ENCODE measurements at regions not wholly inside any gene's neighbourhood (a gene's known extent, or its start where the extent isn't known, plus 50 kb on each side); places are given as distances from the start of the nearest gene placed in this dataset.

DNA sequence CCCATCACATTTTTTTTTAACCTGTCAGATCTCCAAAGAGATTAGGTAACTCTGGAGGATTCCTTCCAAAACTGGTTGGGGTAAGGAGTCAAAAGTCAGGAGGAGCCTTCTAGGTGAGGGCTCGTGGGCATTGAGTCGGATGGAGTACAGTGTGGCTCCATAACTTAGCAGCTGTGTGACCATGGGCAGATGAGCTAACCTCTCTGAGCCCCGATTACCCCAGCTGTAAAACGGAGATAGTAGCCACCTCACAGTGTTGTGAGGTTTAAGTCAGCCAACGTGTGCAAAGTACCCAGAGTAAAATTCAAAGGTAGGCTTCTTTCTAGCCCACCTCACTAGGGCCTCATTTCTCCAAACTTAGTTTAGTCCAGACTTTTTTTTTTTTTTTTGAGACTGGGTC, 151.5 kb downstream of the CD24 start:
- Histone ChIP-seq H3K4me1 (ENCODE audit: control insufficient read depth in 1 of 2, insufficient read depth in 2 of 2, low read length in 2 of 2) (no peaks in the 10 kb centered on the region), H4K20me1 (ENCODE audit: insufficient read depth) (no peaks in the 10 kb centered on the region), H3K9me3 (ENCODE audit: control insufficient read depth in 1 of 2, insufficient read depth in 1 of 2, low read depth in 1 of 2, low read length in 2 of 2) (no peaks in the 10 kb centered on the region), H3K36me3 (ENCODE audit: control insufficient read depth in 1 of 2, insufficient read depth in 2 of 2, low read length in 2 of 2) (no peaks in the 10 kb centered on the region), H3K79me2 (ENCODE audit: insufficient read depth, low read length) (no peaks in the 10 kb centered on the region), H2AFZ (ENCODE audit: low read depth, low read length, poor library complexity, severe bottlenecking) (no peak overlapping the region), H3K9me2 (ENCODE audit: insufficient read depth) (no peaks in the 10 kb centered on the region), H3K9ac (ENCODE audit: low read length) (no peak overlapping the region), H3K27me3 (ENCODE audit: insufficient read depth, low read length) (no peaks in the 10 kb centered on the region), H3K27ac (ENCODE audit: low read depth, low read length) (no peak overlapping the region), H3K4me3 (replicated peaks in 1 of 2; ENCODE audit: low read depth in 1 of 2, low read length in 2 of 2) (no peak overlapping the region), H3K4me2 (ENCODE audit: low read length) (no peak overlapping the region)
- ATAC-seq, result no peak
- POLR2A ChIA-PET, result no interaction called here
- BruUV-seq (replicated peaks), result no TSS peak
- intact Hi-C loops (cut with micrococcal nuclease), result no loop called here
- TF ChIP-seq, protein P1, sequence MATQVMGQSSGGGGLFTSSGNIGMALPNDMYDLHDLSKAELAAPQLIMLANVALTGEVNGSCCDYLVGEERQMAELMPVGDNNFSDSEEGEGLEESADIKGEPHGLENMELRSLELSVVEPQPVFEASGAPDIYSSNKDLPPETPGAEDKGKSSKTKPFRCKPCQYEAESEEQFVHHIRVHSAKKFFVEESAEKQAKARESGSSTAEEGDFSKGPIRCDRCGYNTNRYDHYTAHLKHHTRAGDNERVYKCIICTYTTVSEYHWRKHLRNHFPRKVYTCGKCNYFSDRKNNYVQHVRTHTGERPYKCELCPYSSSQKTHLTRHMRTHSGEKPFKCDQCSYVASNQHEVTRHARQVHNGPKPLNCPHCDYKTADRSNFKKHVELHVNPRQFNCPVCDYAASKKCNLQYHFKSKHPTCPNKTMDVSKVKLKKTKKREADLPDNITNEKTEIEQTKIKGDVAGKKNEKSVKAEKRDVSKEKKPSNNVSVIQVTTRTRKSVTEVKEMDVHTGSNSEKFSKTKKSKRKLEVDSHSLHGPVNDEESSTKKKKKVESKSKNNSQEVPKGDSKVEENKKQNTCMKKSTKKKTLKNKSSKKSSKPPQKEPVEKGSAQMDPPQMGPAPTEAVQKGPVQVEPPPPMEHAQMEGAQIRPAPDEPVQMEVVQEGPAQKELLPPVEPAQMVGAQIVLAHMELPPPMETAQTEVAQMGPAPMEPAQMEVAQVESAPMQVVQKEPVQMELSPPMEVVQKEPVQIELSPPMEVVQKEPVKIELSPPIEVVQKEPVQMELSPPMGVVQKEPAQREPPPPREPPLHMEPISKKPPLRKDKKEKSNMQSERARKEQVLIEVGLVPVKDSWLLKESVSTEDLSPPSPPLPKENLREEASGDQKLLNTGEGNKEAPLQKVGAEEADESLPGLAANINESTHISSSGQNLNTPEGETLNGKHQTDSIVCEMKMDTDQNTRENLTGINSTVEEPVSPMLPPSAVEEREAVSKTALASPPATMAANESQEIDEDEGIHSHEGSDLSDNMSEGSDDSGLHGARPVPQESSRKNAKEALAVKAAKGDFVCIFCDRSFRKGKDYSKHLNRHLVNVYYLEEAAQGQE (IDR thresholded peaks at IDR 0.05; ENCODE audit: low read depth), result no peak
- TF ChIP-seq EGR1 (IDR thresholded peaks at IDR 0.05; ENCODE audit: low read depth) (no peak), ZFX (IDR thresholded peaks at IDR 0.05) (no peak), EZH2 (IDR thresholded peaks at IDR 0.05) (no peak), SIN3A (IDR thresholded peaks at IDR 0.05; ENCODE audit: low read depth) (no peak), JUND (IDR thresholded peaks at IDR 0.05) (no peak), ZNF274 (IDR thresholded peaks at IDR 0.05; ENCODE audit: low read depth, low read length) (no peak), ELF1 (IDR thresholded peaks at IDR 0.05; ENCODE audit: borderline replicate concordance, low read depth) (no peak)
- TF ChIP-seq, protein P2, sequence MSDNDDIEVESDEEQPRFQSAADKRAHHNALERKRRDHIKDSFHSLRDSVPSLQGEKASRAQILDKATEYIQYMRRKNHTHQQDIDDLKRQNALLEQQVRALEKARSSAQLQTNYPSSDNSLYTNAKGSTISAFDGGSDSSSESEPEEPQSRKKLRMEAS (IDR thresholded peaks at IDR 0.05), result no peak
- TF ChIP-seq, protein P3, sequence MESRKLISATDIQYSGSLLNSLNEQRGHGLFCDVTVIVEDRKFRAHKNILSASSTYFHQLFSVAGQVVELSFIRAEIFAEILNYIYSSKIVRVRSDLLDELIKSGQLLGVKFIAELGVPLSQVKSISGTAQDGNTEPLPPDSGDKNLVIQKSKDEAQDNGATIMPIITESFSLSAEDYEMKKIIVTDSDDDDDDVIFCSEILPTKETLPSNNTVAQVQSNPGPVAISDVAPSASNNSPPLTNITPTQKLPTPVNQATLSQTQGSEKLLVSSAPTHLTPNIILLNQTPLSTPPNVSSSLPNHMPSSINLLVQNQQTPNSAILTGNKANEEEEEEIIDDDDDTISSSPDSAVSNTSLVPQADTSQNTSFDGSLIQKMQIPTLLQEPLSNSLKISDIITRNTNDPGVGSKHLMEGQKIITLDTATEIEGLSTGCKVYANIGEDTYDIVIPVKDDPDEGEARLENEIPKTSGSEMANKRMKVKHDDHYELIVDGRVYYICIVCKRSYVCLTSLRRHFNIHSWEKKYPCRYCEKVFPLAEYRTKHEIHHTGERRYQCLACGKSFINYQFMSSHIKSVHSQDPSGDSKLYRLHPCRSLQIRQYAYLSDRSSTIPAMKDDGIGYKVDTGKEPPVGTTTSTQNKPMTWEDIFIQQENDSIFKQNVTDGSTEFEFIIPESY (IDR thresholded peaks at IDR 0.05; ENCODE audit: extremely low read depth, insufficient replicate concordance, low read length), result no peak
- CTCF ChIA-PET, result no interaction called here
- DNase-seq (ENCODE audit: low read depth, low spot score), result no peak
- RAD21 ChIA-PET (ENCODE audit: low non-redundant PET in 1 of 2, low total read pairs in 2 of 2, uncharacterized antibody in 2 of 2, unreplicated experiment in 2 of 2), result no interaction called here
